Prostate gland (tissue), 2 donors: ENCODE measurements at regions not wholly inside any gene's neighbourhood (a gene's known extent, or its start where the extent isn't known, plus 50 kb on each side); places are given as distances from the start of the nearest gene placed in this dataset.
"Not testable (repeated sequence)": the region's sequence is repeated elsewhere in the genome, so short reads cannot be mapped to it uniquely, and the experiment has no call there.

Source experiments
- DNase-seq: peaks from one replicate; pipeline ENCODE4 v3.0.0-alpha.2; 2019; ENCODE audit warnings: low spot score
- H3K27ac ChIP-seq, 2 donors: fragments of 200-600 bp; sonication (generic); 2 replicates each; pipeline ENCODE4 v1.5.1; 2017 to 2019
- H3K27me3 ChIP-seq: fragments of 200-600 bp; sonication (generic); replicated peaks from 2 replicates; pipeline ENCODE4 v1.5.1; 2019; ENCODE audit not compliant: insufficient read depth
- H3K36me3 ChIP-seq, 2 donors: fragments of 200-600 bp; sonication (generic); 1 replicate in 1 of 2; 2 replicates in 1 of 2; pipeline versions ENCODE4 v1.5.1 to v1.8.1; 2017 to 2019
- H3K4me1 ChIP-seq: fragments of 200-600 bp; sonication (generic); replicated peaks from 2 replicates; pipeline ENCODE4 v1.5.1; 2019
- H3K4me3 ChIP-seq, 2 donors: fragments of 200-600 bp; sonication (generic); 2 replicates each; pipeline ENCODE4 v1.5.1; 2017 to 2019
- H3K9me3 ChIP-seq: fragments of 200-600 bp; sonication (generic); 2 replicates; pipeline ENCODE4 v1.5.1; 2017
- POLR2A ChIP-seq: fragments of 450-650 bp; IDR thresholded peaks from one replicate; pipeline ENCODE4 v1.6.1; 2016; ENCODE audit warnings: antibody characterized with exemption, mild to moderate bottlenecking
- POLR2AphosphoS5 ChIP-seq: sonication (generic); formaldehyde crosslinking; IDR thresholded peaks from one replicate; pipeline ENCODE4 v1.6.1; 2017; ENCODE audit warnings: antibody characterized with exemption
- WGBS: methylation state at CpG from one replicate; pipeline ENCODE4 v1.1.5; 2018; 5-methylcytosine and 5-hydroxymethylcytosine counted together
- intact Hi-C: fragments of 100-400 bp; cut with DNase I; formaldehyde crosslinking; loops from one replicate; pipeline ENCODE4 v1.14.2; 2022
- TF ChIP-seq, protein P1 (sequence below), 4 experiments: fragments of 200-600 bp in 2 of 4; fragments of 450-650 bp in 2 of 4; sonication (generic) in 2 of 4; IDR thresholded peaks; 1 replicate in 3 of 4; 2 replicates in 1 of 4; pipeline ENCODE4 v1.5.1; 2016 to 2019; ENCODE audit warnings: antibody characterized with exemption in 4 of 4, mild to moderate bottlenecking in 2 of 4, moderate library complexity in 2 of 4

DNA sequence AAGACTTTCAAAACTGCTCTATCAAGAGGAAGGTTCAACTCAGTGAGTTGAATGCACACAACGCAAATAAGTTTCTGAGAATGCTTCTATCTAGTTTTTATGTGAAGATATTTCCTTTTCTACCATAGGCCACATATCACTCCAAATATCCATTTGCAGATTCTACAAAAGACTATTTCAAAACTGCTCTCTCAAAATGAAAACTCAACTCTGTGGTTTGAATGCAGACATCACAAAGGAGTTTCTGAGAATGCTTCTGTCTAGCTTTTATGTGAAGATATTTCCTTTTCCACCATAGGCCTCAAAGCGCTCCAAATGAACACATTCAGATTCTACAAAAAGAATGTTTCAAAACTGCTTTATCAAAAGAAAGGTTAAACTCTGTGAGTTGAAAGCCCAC lies 1093.1 kb upstream of the DEFB115 start:
- WGBS: 96% methylated on average over 2 of the region's 2 CpGs
- H3K4me1 ChIP-seq, H3K9me3 ChIP-seq, H3K27me3 ChIP-seq, DNase-seq, H3K4me3 ChIP-seq, H3K36me3 ChIP-seq, H3K27ac ChIP-seq, intact Hi-C loops: not testable (repeated sequence)

DNA sequence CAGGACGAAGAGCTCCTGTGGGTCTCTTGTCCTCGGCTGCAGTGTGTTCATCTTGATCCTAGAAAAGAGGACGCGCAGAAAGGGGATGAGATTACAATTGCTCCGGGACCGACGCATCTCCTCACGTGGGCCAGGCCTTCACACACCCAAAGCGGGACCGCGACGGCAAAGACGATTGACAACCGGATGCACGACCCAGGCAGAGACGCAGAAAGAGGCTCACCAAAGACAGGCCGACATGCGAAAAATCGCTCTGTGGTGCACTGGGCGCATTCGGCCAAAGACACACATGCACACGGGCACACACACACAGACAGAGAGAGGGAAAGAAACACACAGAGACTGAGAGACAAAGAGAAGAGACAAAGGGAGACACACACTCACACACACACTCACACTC lies 1089.9 kb upstream of the DEFB115 start:
- Histone ChIP-seq H3K27ac (no peak overlapping the region), H3K9me3 (no peaks in the 10 kb centered on the region), H3K4me3 (no peak overlapping the region), H3K4me1 (no peaks in the 10 kb centered on the region), H3K36me3 (no peaks in the 10 kb centered on the region), H3K27me3 (no peaks in the 10 kb centered on the region)
- no peak for TF ChIP-seq POLR2AphosphoS5
- TF ChIP-seq POLR2A: no peak
- TF ChIP-seq, protein P1, sequence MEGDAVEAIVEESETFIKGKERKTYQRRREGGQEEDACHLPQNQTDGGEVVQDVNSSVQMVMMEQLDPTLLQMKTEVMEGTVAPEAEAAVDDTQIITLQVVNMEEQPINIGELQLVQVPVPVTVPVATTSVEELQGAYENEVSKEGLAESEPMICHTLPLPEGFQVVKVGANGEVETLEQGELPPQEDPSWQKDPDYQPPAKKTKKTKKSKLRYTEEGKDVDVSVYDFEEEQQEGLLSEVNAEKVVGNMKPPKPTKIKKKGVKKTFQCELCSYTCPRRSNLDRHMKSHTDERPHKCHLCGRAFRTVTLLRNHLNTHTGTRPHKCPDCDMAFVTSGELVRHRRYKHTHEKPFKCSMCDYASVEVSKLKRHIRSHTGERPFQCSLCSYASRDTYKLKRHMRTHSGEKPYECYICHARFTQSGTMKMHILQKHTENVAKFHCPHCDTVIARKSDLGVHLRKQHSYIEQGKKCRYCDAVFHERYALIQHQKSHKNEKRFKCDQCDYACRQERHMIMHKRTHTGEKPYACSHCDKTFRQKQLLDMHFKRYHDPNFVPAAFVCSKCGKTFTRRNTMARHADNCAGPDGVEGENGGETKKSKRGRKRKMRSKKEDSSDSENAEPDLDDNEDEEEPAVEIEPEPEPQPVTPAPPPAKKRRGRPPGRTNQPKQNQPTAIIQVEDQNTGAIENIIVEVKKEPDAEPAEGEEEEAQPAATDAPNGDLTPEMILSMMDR (IDR thresholded peaks at IDR 0.05): no peak
- intact Hi-C loops: no loop called here
- 93% methylated on average over 22 of the region's 22 CpGs for WGBS
- DNase-seq: no peak

DNA sequence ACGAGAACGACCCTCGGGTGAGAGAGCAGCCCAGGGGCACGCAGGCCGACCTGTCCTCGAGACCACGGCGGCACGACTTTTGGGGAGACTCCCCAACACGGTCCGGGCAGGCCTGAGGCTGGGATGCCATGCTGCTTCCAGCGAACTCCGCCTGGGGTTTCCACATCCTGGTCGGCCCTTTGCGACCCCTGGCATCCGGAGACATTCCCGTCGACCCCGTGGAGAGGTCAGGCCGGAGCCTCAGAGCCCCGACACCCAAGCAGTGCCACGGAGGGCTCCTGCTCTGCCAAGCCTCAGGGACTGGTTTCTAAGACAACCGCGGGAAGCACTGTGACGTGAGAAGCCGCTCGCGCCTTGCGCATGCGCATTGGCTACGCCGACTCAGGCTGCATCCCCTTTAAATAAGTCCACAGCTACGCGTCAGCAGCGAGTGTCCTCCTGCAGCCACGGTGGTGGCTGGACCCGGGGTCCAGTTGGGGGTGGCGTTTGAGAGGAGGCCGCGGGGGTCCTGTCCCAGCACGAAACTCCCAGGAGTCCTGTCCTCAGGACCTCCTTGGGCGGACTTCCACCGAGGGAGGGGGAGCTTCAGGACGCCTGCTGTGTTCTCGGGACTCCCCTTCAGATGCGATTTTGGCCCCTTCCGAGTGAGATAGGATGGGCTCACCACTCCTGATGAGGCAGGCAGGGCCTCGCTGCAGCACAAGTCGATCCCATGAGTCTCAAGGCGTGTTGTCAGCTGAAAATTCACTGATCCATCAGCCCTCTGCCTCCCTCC lies 1089.3 kb upstream of the DEFB115 start:
- H3K9me3 ChIP-seq: no peaks in the 10 kb centered on the region
- H3K36me3 ChIP-seq: no peaks in the 10 kb centered on the region
- H3K27ac ChIP-seq: no peak overlapping the region
- no peaks in the 10 kb centered on the region for H3K27me3 ChIP-seq
- intact Hi-C loops: no loop called here
- WGBS: 66% methylated on average over 49 of the region's 50 CpGs
- H3K4me1 ChIP-seq: no peaks in the 10 kb centered on the region
- H3K4me3 ChIP-seq: no peak overlapping the region
- peak; percentile 3 for DNase-seq
- TF ChIP-seq POLR2AphosphoS5 (no peak), POLR2A (no peak)
- TF ChIP-seq, protein P1 (IDR thresholded peaks at IDR 0.05): no peak

DNA sequence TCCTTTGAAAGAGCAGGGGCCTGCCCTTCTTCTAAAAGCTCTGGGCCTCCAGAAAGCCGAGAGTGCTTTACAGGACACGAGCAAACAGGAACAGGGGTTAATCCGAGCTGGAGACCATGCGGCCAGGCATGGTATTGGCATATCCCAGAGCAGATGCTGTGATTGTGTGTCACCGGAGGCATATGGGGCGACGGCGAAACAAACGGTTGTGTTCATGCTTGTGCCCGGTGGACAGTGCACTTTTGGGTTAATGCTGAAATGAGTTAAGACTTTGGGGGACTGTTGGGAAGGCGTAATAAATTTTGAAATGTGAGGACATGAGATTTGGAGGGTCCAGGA lies 1088.7 kb upstream of the DEFB115 start:
- no peaks in the 10 kb centered on the region for H3K27me3 ChIP-seq
- no peaks in the 10 kb centered on the region for H3K36me3 ChIP-seq
- intact Hi-C loops: no loop called here
- H3K4me1 ChIP-seq: no peaks in the 10 kb centered on the region
- DNase-seq: no peak
- no peaks in the 10 kb centered on the region for H3K9me3 ChIP-seq
- H3K27ac ChIP-seq: no peak overlapping the region
- TF ChIP-seq, protein P1 (IDR thresholded peaks at IDR 0.05): no peak
- TF ChIP-seq POLR2A (no peak), POLR2AphosphoS5 (no peak)
- H3K4me3 ChIP-seq: no peak overlapping the region
- WGBS: 85% methylated on average over 11 of the region's 11 CpGs

DNA sequence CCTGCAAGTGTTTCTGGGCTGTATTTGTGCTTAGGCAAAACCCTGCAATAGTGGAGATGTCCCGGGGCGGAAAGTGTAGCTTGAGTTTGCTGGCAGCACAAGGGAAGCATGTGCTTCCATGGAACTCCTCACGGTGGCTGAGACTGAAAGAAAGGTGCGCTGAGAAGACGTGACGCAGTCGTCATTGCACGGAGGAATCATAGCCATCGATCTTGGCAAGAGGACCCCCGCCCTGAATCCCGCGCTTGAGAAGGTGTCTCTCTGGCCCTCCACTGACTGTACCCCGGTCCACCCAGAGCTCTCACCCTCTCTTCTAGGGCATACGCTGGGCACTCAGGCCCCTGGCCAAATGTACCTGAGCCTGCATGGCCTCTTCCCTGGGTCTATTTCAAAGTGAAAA lies 1081.8 kb upstream of the DEFB115 start:
- H3K9me3 ChIP-seq: no peaks in the 10 kb centered on the region
- no peaks in the 10 kb centered on the region for H3K27me3 ChIP-seq
- H3K36me3 ChIP-seq: no peaks in the 10 kb centered on the region
- intact Hi-C loops: no loop called here
- H3K4me1 ChIP-seq: no peaks in the 10 kb centered on the region
- WGBS: 86% methylated on average over 14 of the region's 14 CpGs
- no peak for DNase-seq
- TF ChIP-seq POLR2A (no peak), POLR2AphosphoS5 (no peak)
- TF ChIP-seq, protein P1 (IDR thresholded peaks at IDR 0.05): no peak
- no peak overlapping the region for H3K4me3 ChIP-seq
- H3K27ac ChIP-seq: no peak overlapping the region

DNA sequence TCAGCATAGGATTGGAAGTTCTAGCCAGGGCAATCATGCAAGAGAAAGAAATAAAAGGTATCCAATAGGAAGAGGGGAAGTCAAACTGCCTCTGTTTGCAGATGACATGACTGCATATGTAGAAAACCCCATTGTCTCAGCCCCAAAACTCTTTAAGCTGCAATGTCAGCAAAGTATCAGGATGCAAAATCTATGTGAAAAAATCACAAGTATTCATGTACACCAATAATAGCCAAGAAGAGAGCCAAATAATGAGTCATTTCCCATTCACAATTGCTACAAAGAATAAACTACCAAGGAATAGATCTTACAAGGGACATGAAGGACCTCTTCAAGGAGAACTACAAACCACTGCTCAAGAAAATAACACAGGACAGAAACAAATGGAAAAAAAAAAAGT lies 1074.3 kb upstream of the DEFB115 start:
- intact Hi-C loops: not testable (repeated sequence)

DNA sequence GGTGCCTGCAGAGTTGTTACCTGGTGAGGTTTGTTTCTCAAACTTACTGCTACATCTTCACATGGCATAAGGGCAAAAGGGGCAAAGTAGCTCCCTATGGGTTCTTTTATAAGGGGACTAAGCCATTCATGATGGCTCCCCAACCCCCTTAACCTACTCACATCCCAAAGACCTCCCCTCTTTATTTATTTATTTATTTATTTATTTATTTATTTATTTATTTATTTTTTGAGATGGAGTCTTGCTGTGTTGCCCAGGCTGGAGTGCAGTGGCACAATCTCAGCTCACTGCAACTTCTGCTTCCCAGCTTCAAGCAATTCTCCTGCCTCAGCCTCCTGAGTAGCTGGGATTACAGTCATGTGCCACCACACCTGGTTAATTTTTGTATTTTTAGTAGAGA lies 1065.7 kb upstream of the DEFB115 start:
- H3K9me3 ChIP-seq, H3K36me3 ChIP-seq, intact Hi-C loops, H3K4me3 ChIP-seq, H3K4me1 ChIP-seq, H3K27ac ChIP-seq, H3K27me3 ChIP-seq, DNase-seq: not testable (repeated sequence)

More for the DNA sequence above, 1074.3 kb upstream of the DEFB115 start:
- H3K9me3 ChIP-seq, H3K27ac ChIP-seq, H3K4me1 ChIP-seq, H3K4me3 ChIP-seq, H3K36me3 ChIP-seq, DNase-seq, H3K27me3 ChIP-seq: not testable (repeated sequence)

DNA sequence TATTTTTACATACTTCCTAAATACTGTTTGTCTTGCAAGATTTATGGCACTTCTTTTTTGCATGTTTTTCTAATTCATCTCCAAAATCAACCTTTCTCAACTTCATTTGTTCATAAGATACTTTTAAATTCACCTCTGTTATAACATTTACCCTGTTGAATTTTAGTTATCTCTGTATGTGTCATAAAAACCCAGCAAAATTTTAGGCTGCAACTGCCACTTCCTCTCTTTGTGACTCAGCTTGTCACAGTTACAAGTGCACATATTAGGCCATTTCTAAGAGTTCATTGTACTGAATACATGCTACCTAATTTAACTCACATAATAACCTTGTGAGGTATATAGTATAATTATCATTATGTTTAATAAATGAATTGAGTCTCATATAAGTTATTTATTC lies 1023.0 kb upstream of the DEFB115 start:
- H3K4me3 ChIP-seq, intact Hi-C loops, H3K27me3 ChIP-seq, H3K4me1 ChIP-seq, H3K9me3 ChIP-seq, H3K27ac ChIP-seq, DNase-seq, H3K36me3 ChIP-seq: not testable (repeated sequence)

DNA sequence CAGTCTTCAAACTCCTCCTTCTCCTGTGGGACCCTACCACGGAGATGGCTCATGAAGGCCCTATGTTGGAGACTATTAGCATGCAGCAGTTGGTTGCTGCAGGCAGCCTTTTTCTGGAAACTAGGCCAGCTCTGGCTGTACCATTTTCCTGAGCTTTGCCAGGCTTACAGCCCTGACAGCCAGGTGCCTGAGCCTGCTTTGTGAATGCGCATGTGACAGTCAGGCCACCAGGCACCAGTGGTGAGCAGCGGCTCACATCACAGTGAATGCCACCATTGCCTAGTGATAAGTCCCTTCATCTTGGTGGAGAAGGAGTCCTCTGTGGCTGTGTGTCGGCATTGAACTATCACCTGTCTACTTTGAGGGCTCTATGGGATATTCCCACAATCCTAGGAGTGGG lies 982.4 kb upstream of the DEFB115 start:
- H3K27me3 ChIP-seq, DNase-seq, intact Hi-C loops, H3K36me3 ChIP-seq, H3K27ac ChIP-seq, H3K9me3 ChIP-seq, H3K4me1 ChIP-seq, H3K4me3 ChIP-seq: not testable (repeated sequence)
- 94% methylated on average over 4 of the region's 4 CpGs for WGBS
